ENCODE measurements at regions not wholly inside any gene's neighbourhood (a gene's known extent, or its start where the extent isn't known, plus 50 kb on each side); places are given as distances from the start of the nearest gene placed in this dataset.

DNA sequence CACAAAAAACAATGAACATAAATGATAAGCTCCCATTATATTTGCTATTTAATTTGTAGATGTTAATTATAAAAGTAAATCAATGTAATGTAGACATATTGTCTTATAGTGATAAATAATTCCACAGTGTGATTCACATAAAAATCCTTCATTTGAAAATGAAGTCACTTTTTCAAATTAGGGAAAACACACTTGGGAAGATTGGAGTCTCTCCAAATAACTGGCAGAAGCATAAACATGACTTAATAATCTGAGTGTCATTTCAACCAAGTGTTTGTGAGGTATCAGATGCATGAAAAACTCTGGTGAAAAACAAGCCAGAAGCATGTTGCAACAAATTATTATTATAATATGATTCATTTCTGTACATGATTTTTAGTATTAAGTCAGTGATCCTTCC lies 102.2 kb downstream of the CETN3 start:
- no peaks in the 10 kb centered on the region for H3K79me2 ChIP-seq (ENCODE audit: insufficient read depth, low read depth, low read length)
- TF ChIP-seq, protein P1, sequence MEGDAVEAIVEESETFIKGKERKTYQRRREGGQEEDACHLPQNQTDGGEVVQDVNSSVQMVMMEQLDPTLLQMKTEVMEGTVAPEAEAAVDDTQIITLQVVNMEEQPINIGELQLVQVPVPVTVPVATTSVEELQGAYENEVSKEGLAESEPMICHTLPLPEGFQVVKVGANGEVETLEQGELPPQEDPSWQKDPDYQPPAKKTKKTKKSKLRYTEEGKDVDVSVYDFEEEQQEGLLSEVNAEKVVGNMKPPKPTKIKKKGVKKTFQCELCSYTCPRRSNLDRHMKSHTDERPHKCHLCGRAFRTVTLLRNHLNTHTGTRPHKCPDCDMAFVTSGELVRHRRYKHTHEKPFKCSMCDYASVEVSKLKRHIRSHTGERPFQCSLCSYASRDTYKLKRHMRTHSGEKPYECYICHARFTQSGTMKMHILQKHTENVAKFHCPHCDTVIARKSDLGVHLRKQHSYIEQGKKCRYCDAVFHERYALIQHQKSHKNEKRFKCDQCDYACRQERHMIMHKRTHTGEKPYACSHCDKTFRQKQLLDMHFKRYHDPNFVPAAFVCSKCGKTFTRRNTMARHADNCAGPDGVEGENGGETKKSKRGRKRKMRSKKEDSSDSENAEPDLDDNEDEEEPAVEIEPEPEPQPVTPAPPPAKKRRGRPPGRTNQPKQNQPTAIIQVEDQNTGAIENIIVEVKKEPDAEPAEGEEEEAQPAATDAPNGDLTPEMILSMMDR (conservative IDR thresholded peaks at IDR 0.05; ENCODE audit: low read length), result no peak
- TF ChIP-seq EZH2phosphoT487 (IDR thresholded peaks at IDR 0.05; ENCODE audit: borderline replicate concordance, low read depth, low read length), result no peak
- H3K9me3 ChIP-seq (ENCODE audit: low read length), result no peaks in the 10 kb centered on the region
- H3K4me1 ChIP-seq (ENCODE audit: insufficient read depth, low read length, poor library complexity, severe bottlenecking), result no peaks in the 10 kb centered on the region
- no peak overlapping the region for H3K4me3 ChIP-seq (ENCODE audit: low read depth, low read length, poor library complexity, severe bottlenecking)
- no peak overlapping the region for H2AFZ ChIP-seq (ENCODE audit: low read length)
- intact Hi-C loops (cut with micrococcal nuclease; ENCODE audit: unreplicated experiment), result no loop called here
- no peaks in the 10 kb centered on the region for H4K20me1 ChIP-seq (ENCODE audit: insufficient read depth, low read length)
- no TSS peak for BruUV-seq (replicated peaks)
- H3K27ac ChIP-seq (ENCODE audit: low read depth, low read length, poor library complexity, severe bottlenecking), result no peak overlapping the region
- no peaks in the 10 kb centered on the region for H3K36me3 ChIP-seq (ENCODE audit: insufficient read depth, low read length)
- no peaks in the 10 kb centered on the region for H3K9me2 ChIP-seq (ENCODE audit: insufficient read depth, low read length)
- no peak for DNase-seq (ENCODE audit: low spot score)
- ChIA-PET CTCF (ENCODE audit: unreplicated experiment) (no interaction called here), POLR2A (no interaction called here)
- no peak overlapping the region for H3K4me2 ChIP-seq (ENCODE audit: low read length)

DNA sequence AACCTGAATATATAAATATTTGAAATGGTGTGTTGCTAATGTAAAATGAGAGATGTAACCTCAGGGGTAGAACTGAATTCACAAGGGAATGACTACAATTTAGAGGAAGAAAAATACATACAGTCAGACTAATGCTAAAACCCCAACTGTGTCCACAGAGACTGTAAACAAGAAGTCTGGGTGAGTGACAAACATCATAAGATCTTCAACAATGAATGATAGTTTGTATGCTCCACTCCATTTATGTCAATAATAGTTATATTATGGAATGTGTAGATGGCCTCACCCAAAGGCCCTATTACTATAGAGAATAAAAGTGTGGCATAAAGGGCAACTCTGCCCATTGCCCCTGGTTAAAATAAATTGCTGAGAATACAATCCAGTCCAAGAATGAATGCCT lies 102.9 kb downstream of the CETN3 start:
- ChIA-PET POLR2A (no interaction called here), CTCF (ENCODE audit: unreplicated experiment) (no interaction called here)
- H3K4me3 ChIP-seq (ENCODE audit: low read depth, low read length, poor library complexity, severe bottlenecking), result no peak overlapping the region
- H3K36me3 ChIP-seq (ENCODE audit: insufficient read depth, low read length), result no peaks in the 10 kb centered on the region
- H4K20me1 ChIP-seq (ENCODE audit: insufficient read depth, low read length), result no peaks in the 10 kb centered on the region
- BruUV-seq (replicated peaks), result no TSS peak
- intact Hi-C loops (cut with micrococcal nuclease; ENCODE audit: unreplicated experiment), result no loop called here
- H3K9me3 ChIP-seq (ENCODE audit: low read length), result no peaks in the 10 kb centered on the region
- no peaks in the 10 kb centered on the region for H3K79me2 ChIP-seq (ENCODE audit: insufficient read depth, low read depth, low read length)
- TF ChIP-seq, protein P1 (conservative IDR thresholded peaks at IDR 0.05; ENCODE audit: low read length), result no peak
- no peak for TF ChIP-seq EZH2phosphoT487 (IDR thresholded peaks at IDR 0.05; ENCODE audit: borderline replicate concordance, low read depth, low read length)
- H3K9me2 ChIP-seq (ENCODE audit: insufficient read depth, low read length), result no peaks in the 10 kb centered on the region
- no peak overlapping the region for H3K27ac ChIP-seq (ENCODE audit: low read depth, low read length, poor library complexity, severe bottlenecking)
- no peaks in the 10 kb centered on the region for H3K4me1 ChIP-seq (ENCODE audit: insufficient read depth, low read length, poor library complexity, severe bottlenecking)
- no peak overlapping the region for H3K4me2 ChIP-seq (ENCODE audit: low read length)
- DNase-seq (ENCODE audit: low spot score), result no peak
- no peak overlapping the region for H2AFZ ChIP-seq (ENCODE audit: low read length)

DNA sequence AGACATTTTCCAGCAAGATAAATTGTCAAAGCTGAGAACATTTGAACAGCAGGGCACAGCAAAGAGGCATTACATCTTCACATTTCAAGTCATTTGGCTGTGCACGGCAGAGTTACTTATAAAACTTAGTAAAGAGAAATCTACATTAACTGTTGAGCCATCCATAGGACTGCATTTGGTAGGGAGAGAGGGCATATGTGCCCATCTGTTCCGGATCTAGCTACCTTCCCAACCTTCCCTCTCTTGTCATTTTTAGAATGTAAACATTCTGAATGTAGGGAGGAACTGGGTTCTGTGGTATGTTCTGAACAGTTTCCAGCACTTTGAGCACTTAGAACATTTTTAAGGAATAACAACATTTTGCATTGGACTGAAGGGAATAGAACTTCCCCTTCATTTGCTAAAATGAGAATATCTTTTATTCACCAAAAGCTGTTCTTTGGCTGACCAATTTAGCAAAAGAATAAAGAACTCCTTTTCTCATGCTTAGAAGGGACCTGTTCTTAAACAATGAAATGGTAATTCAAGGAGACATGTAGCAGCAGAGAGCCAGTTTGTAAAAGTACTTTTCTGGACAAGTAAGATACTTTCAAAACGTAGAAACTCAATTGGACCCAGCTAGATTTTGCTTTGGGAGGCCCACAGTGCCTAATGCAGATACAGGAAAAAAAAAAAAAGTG lies 104.4 kb downstream of the CETN3 start:
- ChIA-PET POLR2A (interaction anchor here (0.6 to 0.7 kb wide), 3 partner anchors 9 to 1964 kb away, joined by 3 read pairs; no protein-coding TSS in a partner anchor), CTCF (ENCODE audit: unreplicated experiment) (no interaction called here)
- Histone ChIP-seq H3K9me3 (ENCODE audit: low read length) (no peaks in the 10 kb centered on the region), H3K4me2 (ENCODE audit: low read length) (no peak overlapping the region), H2AFZ (ENCODE audit: low read length) (no peak overlapping the region), H3K9me2 (ENCODE audit: insufficient read depth, low read length) (no peaks in the 10 kb centered on the region), H3K4me3 (ENCODE audit: low read depth, low read length, poor library complexity, severe bottlenecking) (no peak overlapping the region), H3K79me2 (ENCODE audit: insufficient read depth, low read depth, low read length) (no peaks in the 10 kb centered on the region), H3K36me3 (ENCODE audit: insufficient read depth, low read length) (no peaks in the 10 kb centered on the region), H4K20me1 (ENCODE audit: insufficient read depth, low read length) (no peaks in the 10 kb centered on the region), H3K4me1 (ENCODE audit: insufficient read depth, low read length, poor library complexity, severe bottlenecking) (no peaks in the 10 kb centered on the region), H3K27ac (ENCODE audit: low read depth, low read length, poor library complexity, severe bottlenecking) (no peak overlapping the region)
- no peak for TF ChIP-seq EZH2phosphoT487 (IDR thresholded peaks at IDR 0.05; ENCODE audit: borderline replicate concordance, low read depth, low read length)
- TF ChIP-seq, protein P1 (conservative IDR thresholded peaks at IDR 0.05; ENCODE audit: low read length), result no peak
- intact Hi-C loops (cut with micrococcal nuclease; ENCODE audit: unreplicated experiment), result no loop called here
- BruUV-seq (replicated peaks), result no TSS peak
- DNase-seq (ENCODE audit: low spot score), result no peak

All from OCI-LY7 (cell line).